ENCODE measurements at regions not wholly inside any gene's neighbourhood (a gene's known extent, or its start where the extent isn't known, plus 50 kb on each side); places are given as distances from the start of the nearest gene placed in this dataset.

DNA sequence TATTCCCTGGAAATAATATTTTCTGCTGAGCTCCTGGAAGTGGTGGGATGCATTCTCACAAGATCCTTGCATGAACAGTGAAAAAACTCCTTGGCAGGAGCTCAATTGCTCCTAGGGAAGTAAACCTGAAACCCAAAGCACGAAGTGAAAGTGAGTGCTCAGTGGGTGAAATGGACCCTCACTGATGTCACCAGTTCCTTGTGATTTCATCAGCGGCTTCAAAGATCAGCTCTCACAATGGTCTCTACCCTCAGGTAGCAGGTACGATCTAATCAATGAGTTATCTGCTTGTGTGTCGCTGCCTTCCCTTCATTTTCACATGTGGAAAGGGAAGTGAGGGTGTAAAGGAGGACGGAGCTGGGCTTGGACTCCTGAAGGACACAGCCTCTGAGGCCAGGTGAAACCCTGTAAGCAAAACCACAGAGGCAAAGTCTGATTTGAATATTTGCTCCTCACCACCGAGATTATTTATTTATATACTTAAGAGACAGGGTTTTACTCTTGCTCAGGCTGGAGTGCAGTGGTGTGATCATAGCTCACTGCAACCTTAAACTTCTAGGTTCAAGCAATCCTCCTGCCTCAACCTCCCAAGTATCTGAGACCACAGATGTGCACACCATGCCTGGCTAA, 255.4 kb upstream of the LYZL1 start:
- no peaks in the 10 kb centered on the region for H3K36me3 Mint-ChIP-seq (ENCODE audit: low read depth)
- no peak overlapping the region for H3K4me3 Mint-ChIP-seq

DNA sequence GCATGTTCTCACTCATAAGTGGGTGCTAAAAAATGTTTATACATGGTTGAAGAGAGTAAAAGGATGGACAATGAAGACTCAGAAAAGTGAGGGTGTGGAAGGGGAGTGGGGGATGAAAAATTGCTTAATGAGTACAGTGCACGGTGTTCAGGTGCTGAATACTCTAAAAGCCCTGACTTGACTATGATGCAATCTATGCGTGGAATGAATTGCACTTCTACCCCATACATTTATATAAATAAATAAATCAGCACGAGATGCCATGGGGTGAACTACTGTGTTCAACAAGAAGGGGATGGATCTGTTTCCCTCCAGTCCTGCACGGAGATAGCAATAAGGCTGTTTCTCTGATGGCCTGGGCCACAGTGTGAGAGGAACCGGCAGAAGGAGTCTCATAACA, 254.3 kb upstream of the LYZL1 start:
- Mint-ChIP-seq H3K4me1 (peaks cover 28% of the 10 kb centered on the region), H3K27ac (no peak overlapping the region), H3K36me3 (ENCODE audit: low read depth) (no peaks in the 10 kb centered on the region), H3K4me3 (no peak overlapping the region), H3K9me3 (peaks cover 2% of the 10 kb centered on the region), H3K27me3 (ENCODE audit: low read depth) (no peaks in the 10 kb centered on the region)
- TF ChIP-seq, protein P1, sequence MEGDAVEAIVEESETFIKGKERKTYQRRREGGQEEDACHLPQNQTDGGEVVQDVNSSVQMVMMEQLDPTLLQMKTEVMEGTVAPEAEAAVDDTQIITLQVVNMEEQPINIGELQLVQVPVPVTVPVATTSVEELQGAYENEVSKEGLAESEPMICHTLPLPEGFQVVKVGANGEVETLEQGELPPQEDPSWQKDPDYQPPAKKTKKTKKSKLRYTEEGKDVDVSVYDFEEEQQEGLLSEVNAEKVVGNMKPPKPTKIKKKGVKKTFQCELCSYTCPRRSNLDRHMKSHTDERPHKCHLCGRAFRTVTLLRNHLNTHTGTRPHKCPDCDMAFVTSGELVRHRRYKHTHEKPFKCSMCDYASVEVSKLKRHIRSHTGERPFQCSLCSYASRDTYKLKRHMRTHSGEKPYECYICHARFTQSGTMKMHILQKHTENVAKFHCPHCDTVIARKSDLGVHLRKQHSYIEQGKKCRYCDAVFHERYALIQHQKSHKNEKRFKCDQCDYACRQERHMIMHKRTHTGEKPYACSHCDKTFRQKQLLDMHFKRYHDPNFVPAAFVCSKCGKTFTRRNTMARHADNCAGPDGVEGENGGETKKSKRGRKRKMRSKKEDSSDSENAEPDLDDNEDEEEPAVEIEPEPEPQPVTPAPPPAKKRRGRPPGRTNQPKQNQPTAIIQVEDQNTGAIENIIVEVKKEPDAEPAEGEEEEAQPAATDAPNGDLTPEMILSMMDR (IDR thresholded peaks at IDR 0.05; ENCODE audit: unreplicated experiment in 3 of 3) = no peak

More for the DNA sequence above, 255.4 kb upstream of the LYZL1 start:
- TF ChIP-seq, protein P1 (IDR thresholded peaks at IDR 0.05; ENCODE audit: unreplicated experiment in 3 of 3) = no peak
- Mint-ChIP-seq H3K27me3 (ENCODE audit: low read depth) (no peaks in the 10 kb centered on the region), H3K27ac (no peak overlapping the region), H3K4me1 (peaks cover 20% of the 10 kb centered on the region), H3K9me3 (peaks cover 2% of the 10 kb centered on the region)

DNA sequence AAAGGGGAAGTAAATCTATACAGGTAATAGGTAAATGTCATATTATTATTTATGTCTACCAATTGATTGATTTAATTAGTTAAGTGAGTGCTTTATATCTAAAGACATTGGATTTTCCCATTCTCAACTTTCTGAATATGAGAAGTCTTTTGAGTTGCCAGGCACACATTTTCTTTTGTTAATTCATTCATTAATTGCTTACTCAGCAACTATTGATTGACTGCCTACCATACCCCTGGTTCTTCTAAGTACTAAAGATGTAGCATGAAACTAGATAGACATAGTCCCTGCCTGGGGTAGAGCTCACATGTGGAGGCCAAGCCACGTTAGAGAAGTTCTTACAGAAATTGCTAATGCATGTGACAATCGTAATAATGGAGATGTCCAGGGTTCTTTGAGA, 253.1 kb upstream of the LYZL1 start:
- no peak overlapping the region for H3K4me3 Mint-ChIP-seq
- H3K36me3 Mint-ChIP-seq (ENCODE audit: low read depth) = no peaks in the 10 kb centered on the region
- TF ChIP-seq, protein P1 (IDR thresholded peaks at IDR 0.05; ENCODE audit: unreplicated experiment in 3 of 3) = no peak
- no peaks in the 10 kb centered on the region for H3K27me3 Mint-ChIP-seq (ENCODE audit: low read depth)
- H3K27ac Mint-ChIP-seq = no peak overlapping the region
- H3K9me3 Mint-ChIP-seq = peaks cover 5% of the 10 kb centered on the region
- peaks cover 31% of the 10 kb centered on the region for H3K4me1 Mint-ChIP-seq

DNA sequence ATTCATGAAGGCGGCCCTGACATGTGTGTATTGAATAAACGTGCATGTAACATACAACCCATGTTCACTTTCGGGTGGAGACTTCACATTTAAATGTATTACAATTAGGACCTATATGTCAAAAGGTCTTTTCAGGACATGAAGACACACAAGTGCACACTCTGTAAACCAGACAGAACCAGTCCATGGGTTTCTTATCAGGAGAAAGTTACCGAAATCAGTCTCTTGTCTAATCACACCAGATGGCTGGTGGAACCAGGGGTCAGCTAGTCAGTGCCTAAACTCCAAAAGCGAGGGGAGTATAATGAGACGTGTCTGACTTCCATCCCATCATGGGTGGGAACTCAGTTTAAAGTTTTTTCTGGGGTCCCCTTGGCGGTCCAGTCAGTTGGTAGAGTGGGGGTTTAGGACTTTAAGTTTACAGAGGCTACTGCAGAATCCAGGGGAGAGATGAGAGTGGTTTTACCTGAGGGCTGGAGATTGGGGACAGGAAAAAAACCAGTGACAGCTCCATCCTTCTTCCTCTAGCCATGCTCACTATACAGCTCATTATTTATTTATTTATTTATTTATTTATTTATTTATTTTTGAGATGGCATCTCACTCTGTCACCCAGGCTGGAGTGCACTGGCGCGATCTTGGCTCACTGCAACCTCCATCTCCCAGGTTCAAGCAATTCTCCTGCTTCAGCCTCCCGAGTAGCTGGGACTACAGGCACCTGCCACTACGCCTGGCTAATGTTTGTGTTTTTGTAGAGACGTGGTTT, 251.3 kb upstream of the LYZL1 start:
- Mint-ChIP-seq H3K27me3 (ENCODE audit: low read depth) (no peaks in the 10 kb centered on the region), H3K27ac (no peak overlapping the region), H3K9me3 (peaks cover 6% of the 10 kb centered on the region), H3K4me3 (no peak overlapping the region), H3K4me1 (peaks cover 28% of the 10 kb centered on the region), H3K36me3 (ENCODE audit: low read depth) (no peaks in the 10 kb centered on the region)
- TF ChIP-seq, protein P1 (IDR thresholded peaks at IDR 0.05; ENCODE audit: unreplicated experiment in 3 of 3) = no peak

DNA sequence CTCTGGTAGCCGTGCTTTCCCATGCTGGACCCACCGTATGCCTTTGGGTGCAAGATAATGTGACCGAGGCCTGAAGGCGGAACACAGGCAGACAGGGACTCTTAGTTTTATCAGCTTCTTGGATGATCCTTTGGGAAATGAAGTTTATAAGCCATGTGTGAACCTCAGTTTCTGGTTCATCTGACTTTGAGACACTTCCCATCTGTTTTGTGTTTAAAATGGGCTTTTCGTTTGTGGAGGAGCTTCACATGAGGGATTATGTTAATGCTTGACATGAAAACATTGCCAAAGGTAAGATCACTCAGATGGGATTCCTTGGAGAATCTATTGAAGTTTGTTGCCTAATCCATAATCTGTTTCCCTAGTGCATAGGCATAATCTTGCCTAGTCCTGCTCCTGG, 249.8 kb upstream of the LYZL1 start:
- Mint-ChIP-seq H3K4me3 (no peak overlapping the region), H3K4me1 (peaks cover 24% of the 10 kb centered on the region), H3K27ac (peak overlapping the region; percentile 69 to 85 (median 75)), H3K27me3 (ENCODE audit: low read depth) (no peaks in the 10 kb centered on the region), H3K9me3 (peaks cover 10% of the 10 kb centered on the region), H3K36me3 (ENCODE audit: low read depth) (no peaks in the 10 kb centered on the region)
- TF ChIP-seq, protein P1 (IDR thresholded peaks at IDR 0.05; ENCODE audit: unreplicated experiment in 3 of 3) = no peak

Measured in nephron (organoid).